Stimulated activated CD4-positive, alpha-beta T cell treated with anti-CD3 and anti-CD28 coated beads, Interleukin-4, amount 100 ng/mL, for 1 hour (primary cell): ENCODE measurements at regions not wholly inside any gene's neighbourhood (a gene's known extent, or its start where the extent isn't known, plus 50 kb on each side); places are given as distances from the start of the nearest gene placed in this dataset.

Source experiments
- DNase-seq: peaks from one replicate; pipeline ENCODE4 v3.0.0-alpha.2; 2020

- no peak for DNase-seq
These were observed 950.6 kb downstream of the TYW1 start for GRCh38 chr7:67947191-67947590.

GRCh38 chr7:67947646-67948045 lies 951.0 kb downstream of the TYW1 start:
- no peak for DNase-seq

- DNase-seq: no peak
These were observed 953.9 kb downstream of the TYW1 start for GRCh38 chr7:67950321-67951083.

- DNase-seq: no peak
These were observed 958.4 kb downstream of the TYW1 start for GRCh38 chr7:67955061-67955460.

DNA sequence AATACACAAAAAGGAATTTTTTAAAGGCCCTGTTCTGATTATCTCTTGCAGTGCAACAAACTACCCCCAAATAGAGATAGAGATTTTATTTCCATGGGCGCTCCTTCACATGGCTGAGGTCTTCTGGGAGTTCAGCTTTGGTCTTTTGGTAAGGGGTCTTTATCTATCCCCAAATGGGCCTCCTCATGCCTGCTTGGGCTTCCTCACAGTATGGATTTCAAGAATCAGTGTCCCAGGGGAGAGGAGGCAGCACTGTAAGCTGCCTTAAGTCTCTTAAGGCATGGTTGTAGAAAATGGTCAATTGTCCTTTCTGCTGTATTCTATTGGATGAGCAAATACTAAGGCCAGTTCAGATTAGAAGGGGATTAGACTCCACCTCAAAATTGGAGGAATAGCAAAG lies 966.2 kb downstream of the TYW1 start:
- no peak for DNase-seq

GRCh38 chr7:67976490-67976889 lies 979.9 kb downstream of the TYW1 start:
- no peak for DNase-seq

DNA sequence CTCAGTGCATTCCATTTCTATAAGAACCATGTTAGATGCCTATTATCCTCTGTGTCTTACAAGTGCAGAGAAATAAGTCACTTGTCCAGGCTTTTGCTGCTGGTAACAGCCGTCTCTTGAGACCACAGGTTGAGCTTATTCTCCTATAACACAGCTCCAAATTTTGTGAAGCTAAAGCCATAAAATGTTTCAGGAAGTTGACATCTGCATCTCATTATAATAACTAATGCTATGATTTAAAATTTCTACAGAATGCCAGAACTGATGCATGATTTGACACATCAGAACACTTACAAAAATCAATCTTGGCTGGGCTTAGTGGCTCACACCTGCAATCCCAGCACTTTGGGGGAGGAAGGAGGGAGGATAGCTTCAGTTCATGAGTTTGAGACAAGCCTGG lies 986.9 kb downstream of the TYW1 start:
- no peak for DNase-seq

DNA sequence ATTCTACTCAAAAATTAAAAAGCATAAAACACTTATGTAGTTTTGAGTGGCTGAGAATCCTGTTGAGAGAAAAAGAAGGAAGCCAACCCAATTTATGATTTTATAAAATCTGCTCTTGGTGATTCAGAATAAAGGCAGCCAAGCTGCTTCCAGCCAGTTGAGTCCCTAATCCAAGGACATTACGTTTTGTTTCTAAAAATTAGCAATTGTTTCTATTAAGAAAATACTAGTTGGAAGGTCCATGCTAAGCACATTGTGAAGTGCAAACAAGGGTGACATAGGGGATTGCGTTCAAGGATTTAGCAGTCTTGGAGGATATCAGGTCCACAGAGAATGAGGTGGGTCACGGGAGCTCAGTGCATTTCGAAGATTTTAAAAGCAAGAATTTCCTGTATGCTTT lies 987.7 kb downstream of the TYW1 start:
- DNase-seq: no peak

DNA sequence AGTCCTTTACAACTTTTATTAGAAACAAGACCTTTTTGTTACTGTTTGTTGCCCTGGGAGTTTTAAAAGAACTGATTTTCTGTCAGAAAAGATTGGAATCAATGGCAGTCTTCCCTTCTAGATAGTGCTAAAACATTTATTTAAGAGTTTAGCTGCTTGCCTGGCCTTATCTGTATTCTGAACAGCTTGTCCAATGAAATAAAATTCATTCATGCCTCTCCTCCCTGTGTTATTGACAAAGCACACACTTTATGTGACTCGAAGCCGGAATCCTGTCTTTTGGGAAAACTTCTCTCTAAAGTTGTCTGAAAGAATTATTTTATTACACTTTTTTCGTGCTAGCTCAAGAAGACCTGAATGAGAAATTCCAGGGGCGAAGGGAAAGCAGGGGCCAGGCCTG lies 992.5 kb downstream of the TYW1 start:
- DNase-seq: no peak

DNA sequence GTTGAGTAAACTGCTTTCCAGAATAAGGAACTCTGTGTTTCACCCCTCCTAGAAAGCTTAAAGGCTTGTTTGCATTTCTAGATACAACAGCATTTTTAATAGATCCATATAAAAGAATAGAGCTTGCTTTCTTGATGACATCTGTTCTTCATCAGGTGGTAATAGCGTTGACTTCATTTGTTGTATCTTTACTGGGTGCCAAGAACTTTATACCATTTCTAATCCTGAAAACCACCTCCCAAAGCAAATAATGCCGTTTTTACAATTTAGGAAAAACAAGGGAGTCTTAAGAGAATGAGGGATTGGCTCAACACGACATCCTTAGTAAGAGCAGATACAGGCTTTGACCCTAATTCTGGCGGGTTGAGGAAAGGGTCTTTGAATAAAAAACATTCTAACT lies 993.4 kb downstream of the TYW1 start:
- DNase-seq: no peak

GRCh38 chr7:67990716-67991115 lies 994.1 kb downstream of the TYW1 start:
- DNase-seq: no peak

GRCh38 chr7:67992287-67992686 lies 995.7 kb downstream of the TYW1 start:
- no peak for DNase-seq

- DNase-seq: no peak
These were observed 1009.4 kb downstream of the TYW1 start for GRCh38 chr7:68005992-68006391.

- no peak for DNase-seq
These were observed 1010.0 kb downstream of the TYW1 start for GRCh38 chr7:68006619-68007018.

DNA sequence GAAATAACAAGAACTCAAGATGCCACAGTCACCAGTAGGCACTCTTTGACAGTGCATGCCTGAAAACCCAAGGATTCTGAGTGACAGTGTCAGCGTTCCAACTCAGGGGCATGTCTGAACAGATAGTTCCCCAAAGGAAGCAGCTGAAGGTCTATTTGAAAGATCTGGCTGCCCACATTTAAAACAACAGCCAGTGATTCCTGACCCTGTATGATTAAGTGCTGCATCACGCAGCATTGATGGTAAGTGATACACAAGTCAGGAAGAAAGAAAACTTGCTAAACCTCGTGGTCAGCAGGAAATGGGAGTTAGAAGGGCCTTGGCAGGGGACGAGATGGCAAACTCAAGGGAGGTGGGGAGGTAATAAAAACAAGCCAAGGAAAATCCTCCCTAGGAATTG lies 1013.1 kb downstream of the TYW1 start:
- no peak for DNase-seq

DNA sequence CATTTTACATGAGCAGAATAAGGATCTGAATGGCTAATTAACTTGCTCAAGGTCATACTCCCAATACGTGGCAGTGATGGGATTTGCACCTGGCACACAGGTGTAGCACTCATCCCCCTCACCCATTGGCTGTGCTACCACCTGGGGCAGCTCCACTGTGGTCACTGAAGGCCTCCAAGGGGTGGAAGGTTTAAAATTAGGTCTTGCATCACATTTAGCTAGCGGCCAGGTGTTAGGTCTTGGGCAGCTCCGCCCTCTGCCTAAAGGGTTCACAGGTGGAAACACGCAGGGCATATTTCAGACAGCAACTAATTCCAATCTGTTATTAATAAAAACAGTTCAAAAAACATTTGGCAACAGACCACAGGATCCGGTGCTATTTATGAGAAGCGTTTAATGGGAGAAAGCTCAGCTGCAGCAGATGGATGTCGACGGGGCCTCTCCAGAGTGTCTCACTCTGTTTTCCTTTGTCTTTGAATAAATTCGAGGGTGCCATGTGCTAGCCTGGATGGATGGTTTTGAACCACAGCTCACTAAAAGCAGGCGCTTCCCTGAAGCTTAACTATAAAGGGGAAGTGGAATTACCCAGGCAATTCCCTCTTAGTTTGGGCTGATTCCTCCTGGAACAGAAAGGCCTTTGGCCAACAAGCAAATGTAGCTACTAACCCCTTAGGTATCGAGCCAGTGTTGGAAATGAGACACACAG lies 1017.6 kb downstream of the TYW1 start:
- no peak for DNase-seq

- DNase-seq: no peak
These were observed 1018.7 kb downstream of the TYW1 start for GRCh38 chr7:68015122-68015977.

DNA sequence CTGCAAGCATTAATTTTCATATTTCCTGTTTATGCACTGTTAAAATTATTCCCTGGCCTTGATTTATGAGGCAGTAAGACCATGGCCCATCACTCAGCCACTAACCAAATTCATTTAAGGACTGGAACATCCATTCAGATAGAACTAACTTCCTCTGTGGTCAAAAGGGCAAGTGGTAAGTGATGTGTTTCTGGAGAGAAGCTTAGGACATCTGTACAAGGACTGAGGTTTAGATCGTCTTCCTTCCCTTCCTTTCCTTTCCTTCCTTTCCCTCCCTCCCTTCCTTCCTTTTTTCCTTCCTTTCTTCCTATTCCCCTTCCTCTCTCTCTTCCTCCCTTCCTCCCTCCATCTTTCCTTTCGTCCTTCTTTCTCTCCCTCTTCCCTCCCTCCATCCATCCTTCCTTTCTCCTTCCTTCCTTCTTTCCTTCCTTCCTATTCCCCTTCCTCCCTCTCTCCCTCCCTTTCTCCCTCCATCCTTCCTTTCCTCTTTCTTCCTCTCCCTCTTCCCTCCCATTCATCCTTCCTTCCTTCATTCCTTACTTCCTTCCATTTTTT lies 1019.4 kb downstream of the TYW1 start:
- no peak for DNase-seq

DNA sequence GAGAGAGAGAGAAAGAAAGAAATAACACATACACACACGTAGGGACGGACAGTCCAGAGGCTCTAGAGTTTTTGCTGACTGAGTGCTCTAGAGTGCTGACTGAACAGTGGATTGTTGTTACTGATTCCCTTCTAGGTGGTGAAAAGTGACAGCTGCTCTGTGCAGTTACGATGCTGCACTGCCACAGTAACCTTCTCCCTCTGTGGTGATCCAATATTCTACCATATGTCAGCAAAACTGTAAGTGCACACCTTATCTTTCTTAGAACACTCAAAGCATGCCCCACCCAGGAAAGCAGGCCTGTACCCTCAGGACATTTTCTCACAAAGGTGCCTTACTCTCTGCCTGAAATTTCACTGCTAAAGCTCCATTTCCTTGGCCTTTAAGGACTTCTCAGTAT lies 1023.5 kb downstream of the TYW1 start:
- DNase-seq: no peak

GRCh38 chr7:68025369-68025768 lies 1028.7 kb downstream of the TYW1 start:
- no peak for DNase-seq

GRCh38 chr7:68030530-68030929 lies 1033.9 kb downstream of the TYW1 start:
- DNase-seq: no peak

GRCh38 chr7:68031180-68031943 lies 1034.7 kb downstream of the TYW1 start:
- no peak for DNase-seq
